Stimulated activated CD8-positive, alpha-beta memory T cell treated with anti-CD3 and anti-CD28 coated beads, Interleukin-12 subunit alpha, Interleukin-12 subunit beta, amount 100 ng/mL, for 4 hours (primary cell): ENCODE measurements at regions not wholly inside any gene's neighbourhood (a gene's known extent, or its start where the extent isn't known, plus 50 kb on each side); places are given as distances from the start of the nearest gene placed in this dataset.

Experiments used
- DNase-seq: peaks from one replicate; pipeline ENCODE4 v3.0.0-alpha.2; 2020; ENCODE audit warnings: low read depth

- no peak for DNase-seq
Measured at GRCh38 chr12:45587012-45587411, 142.5 kb upstream of the ARID2 start.

- no peak for DNase-seq
Measured at GRCh38 chr12:45587877-45588533, 141.5 kb upstream of the ARID2 start.

- no peak for DNase-seq
Measured at GRCh38 chr12:45590646-45591045, 138.9 kb upstream of the ARID2 start.

GRCh38 chr12:45591635-45592034 lies 137.9 kb upstream of the ARID2 start:
- DNase-seq, result no peak

- DNase-seq, result no peak
Measured at GRCh38 chr12:45596366-45596765, 133.1 kb upstream of the ARID2 start.

GRCh38 chr12:45598336-45598735 lies 131.2 kb upstream of the ARID2 start:
- no peak for DNase-seq

GRCh38 chr12:45598761-45599160 lies 130.7 kb upstream of the ARID2 start:
- DNase-seq, result no peak

GRCh38 chr12:45599196-45599595 lies 130.3 kb upstream of the ARID2 start:
- DNase-seq, result no peak

GRCh38 chr12:45601390-45601789 lies 128.1 kb upstream of the ARID2 start:
- no peak for DNase-seq

- no peak for DNase-seq
Measured at GRCh38 chr12:45601888-45602287, 127.6 kb upstream of the ARID2 start.

- no peak for DNase-seq
Measured at GRCh38 chr12:45605624-45606023, 123.9 kb upstream of the ARID2 start.

- no peak for DNase-seq
Measured at GRCh38 chr12:45611061-45611460, 118.4 kb upstream of the ARID2 start.

GRCh38 chr12:45611495-45611894 lies 118.0 kb upstream of the ARID2 start:
- DNase-seq, result no peak

GRCh38 chr12:45612044-45612794 lies 117.3 kb upstream of the ARID2 start:
- no peak for DNase-seq

- DNase-seq, result no peak
Measured at GRCh38 chr12:45613296-45613695, 116.2 kb upstream of the ARID2 start.

- no peak for DNase-seq
Measured at GRCh38 chr12:45613855-45614254, 115.7 kb upstream of the ARID2 start.

- no peak for DNase-seq
Measured at GRCh38 chr12:45615268-45615667, 114.2 kb upstream of the ARID2 start.

- no peak for DNase-seq
Measured at GRCh38 chr12:45619736-45620135, 109.8 kb upstream of the ARID2 start.

GRCh38 chr12:45621703-45622102 lies 107.8 kb upstream of the ARID2 start:
- DNase-seq, result no peak

- no peak for DNase-seq
Measured at GRCh38 chr12:45622210-45622937, 107.1 kb upstream of the ARID2 start.

- no peak for DNase-seq
Measured at GRCh38 chr12:45623221-45623620, 106.3 kb upstream of the ARID2 start.

GRCh38 chr12:45623940-45624339 lies 105.6 kb upstream of the ARID2 start:
- no peak for DNase-seq

GRCh38 chr12:45626965-45627364 lies 102.5 kb upstream of the ARID2 start:
- DNase-seq, result no peak
